GM12864 (cell line): ENCODE measurements at regions not wholly inside any gene's neighbourhood (a gene's known extent, or its start where the extent isn't known, plus 50 kb on each side); places are given as distances from the start of the nearest gene placed in this dataset.

Source experiments
- DNase-seq: peaks from one replicate; pipeline ENCODE4 v3.0.0-alpha.2; 2011; ENCODE audit warnings: low read depth
- H3K4me3 ChIP-seq: 2 replicates; pipeline ENCODE4 v1.5.1; 2011; ENCODE audit warnings: mild to moderate bottlenecking, low read depth, low read length, control low read depth
- TF ChIP-seq, protein P1 (sequence below): IDR thresholded peaks from 2 replicates; pipeline ENCODE4 v1.5.1; 2011; ENCODE audit warnings: low read depth, mild to moderate bottlenecking, moderate library complexity, low read length, control low read depth, inconsistent platforms; ENCODE audit errors: missing control alignments

DNA sequence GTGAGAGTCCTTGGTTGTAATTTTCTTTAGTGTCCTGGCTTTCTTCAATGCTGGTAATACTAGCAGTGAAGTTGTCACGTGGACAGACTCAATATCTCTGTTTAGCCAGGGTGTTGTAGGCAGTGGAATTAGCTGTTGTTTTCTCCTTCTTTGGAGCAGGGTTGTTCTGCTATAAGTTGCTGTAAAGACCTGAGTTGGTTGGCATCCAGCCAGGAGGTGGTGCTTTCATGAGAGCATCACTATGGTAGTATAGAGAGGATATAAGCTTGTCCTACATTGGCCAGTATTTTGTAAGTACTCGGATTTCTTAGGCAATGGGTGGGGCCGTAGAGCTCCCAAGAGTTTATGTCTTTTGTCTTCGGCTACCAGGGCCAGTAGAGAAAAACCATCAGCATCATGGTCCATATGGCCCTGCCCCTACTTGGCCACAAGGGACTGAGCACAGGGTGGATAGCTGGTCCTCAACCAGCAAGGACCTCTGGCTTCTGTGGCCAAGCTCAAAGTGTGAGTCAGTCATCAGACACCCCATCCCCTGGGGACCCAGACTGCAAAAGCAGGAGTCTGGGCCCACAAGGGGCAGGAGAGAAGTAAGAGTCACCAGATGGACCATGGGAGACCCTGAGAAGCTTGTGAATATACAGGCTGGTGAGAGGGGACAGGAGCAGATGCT is 127.9 kb upstream of the NXT1 start:
- DNase-seq, result no peak
- TF ChIP-seq, protein P1, sequence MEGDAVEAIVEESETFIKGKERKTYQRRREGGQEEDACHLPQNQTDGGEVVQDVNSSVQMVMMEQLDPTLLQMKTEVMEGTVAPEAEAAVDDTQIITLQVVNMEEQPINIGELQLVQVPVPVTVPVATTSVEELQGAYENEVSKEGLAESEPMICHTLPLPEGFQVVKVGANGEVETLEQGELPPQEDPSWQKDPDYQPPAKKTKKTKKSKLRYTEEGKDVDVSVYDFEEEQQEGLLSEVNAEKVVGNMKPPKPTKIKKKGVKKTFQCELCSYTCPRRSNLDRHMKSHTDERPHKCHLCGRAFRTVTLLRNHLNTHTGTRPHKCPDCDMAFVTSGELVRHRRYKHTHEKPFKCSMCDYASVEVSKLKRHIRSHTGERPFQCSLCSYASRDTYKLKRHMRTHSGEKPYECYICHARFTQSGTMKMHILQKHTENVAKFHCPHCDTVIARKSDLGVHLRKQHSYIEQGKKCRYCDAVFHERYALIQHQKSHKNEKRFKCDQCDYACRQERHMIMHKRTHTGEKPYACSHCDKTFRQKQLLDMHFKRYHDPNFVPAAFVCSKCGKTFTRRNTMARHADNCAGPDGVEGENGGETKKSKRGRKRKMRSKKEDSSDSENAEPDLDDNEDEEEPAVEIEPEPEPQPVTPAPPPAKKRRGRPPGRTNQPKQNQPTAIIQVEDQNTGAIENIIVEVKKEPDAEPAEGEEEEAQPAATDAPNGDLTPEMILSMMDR, result no peak
- no peak overlapping the region for H3K4me3 ChIP-seq

- no peak for DNase-seq
- TF ChIP-seq, protein P1, result no peak
- no peak overlapping the region for H3K4me3 ChIP-seq
These were observed 130.9 kb upstream of the CD93 start for GRCh38 chr20:23217023-23217422.

- no peak overlapping the region for H3K4me3 ChIP-seq
- TF ChIP-seq, protein P1, result no peak
- no peak for DNase-seq
These were observed 129.3 kb upstream of the CD93 start for GRCh38 chr20:23215344-23215995.

DNA sequence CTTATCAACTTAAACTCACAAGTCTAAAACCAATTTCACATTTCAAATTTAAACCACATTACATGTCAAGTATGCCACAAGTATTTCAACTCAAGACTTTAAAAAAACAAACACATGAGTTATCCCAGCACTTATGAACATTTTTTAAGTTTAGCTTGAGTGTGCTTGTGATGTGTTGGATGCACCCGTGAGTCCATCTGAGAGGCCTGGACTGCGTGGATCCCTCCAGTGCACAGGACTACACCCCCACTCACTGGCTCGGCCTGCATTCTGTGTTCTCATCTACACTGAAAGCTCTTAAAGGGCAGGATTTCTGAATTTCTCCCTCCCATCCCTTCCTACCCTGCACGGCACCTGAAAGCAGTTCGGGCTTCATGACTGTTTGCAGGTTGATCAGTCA is 128.8 kb upstream of the CD93 start:
- TF ChIP-seq, protein P1, result no peak
- DNase-seq, result no peak
- no peak overlapping the region for H3K4me3 ChIP-seq

- H3K4me3 ChIP-seq, result no peak overlapping the region
- DNase-seq, result no peak
- TF ChIP-seq, protein P1, result no peak
These were observed 126.4 kb upstream of the CD93 start for GRCh38 chr20:23212464-23212995.

GRCh38 chr20:23212011-23212410 is 125.9 kb upstream of the CD93 start:
- no peak for DNase-seq
- TF ChIP-seq, protein P1, result no peak
- H3K4me3 ChIP-seq, result no peak overlapping the region
